Suprapubic skin (tissue), 4 donors: ENCODE measurements at regions not wholly inside any gene's neighbourhood (a gene's known extent, or its start where the extent isn't known, plus 50 kb on each side); places are given as distances from the start of the nearest gene placed in this dataset.

ENCODE experiments used
- DNase-seq, 2 donors: peaks; one replicate each; pipeline ENCODE4 v3.0.0-alpha.2; 2019; ENCODE audit warnings: low spot score in 2 of 2
- H3K27ac ChIP-seq: fragments of 200-600 bp; sonication (generic); one replicate; pipeline ENCODE4 v1.5.1; 2019
- H3K27me3 ChIP-seq: fragments of 200-600 bp; sonication (generic); one replicate; pipeline ENCODE4 v1.5.1; 2019
- H3K36me3 ChIP-seq: fragments of 200-600 bp; sonication (generic); one replicate; pipeline ENCODE4 v1.5.1; 2019
- H3K4me1 ChIP-seq: fragments of 200-600 bp; sonication (generic); one replicate; pipeline ENCODE4 v1.5.1; 2019
- H3K4me3 ChIP-seq: fragments of 200-600 bp; sonication (generic); one replicate; pipeline ENCODE4 v1.5.1; 2019; ENCODE audit warnings: mild to moderate bottlenecking
- H3K9me3 ChIP-seq: fragments of 200-600 bp; sonication (generic); one replicate; pipeline ENCODE4 v1.5.1; 2019
- CTCF ChIP-seq, 2 donors: fragments of 200-600 bp in 1 of 2; fragments of 450-650 bp in 1 of 2; sonication (generic) in 1 of 2; IDR thresholded peaks; one replicate each; pipeline ENCODE4 v1.5.1; 2016 to 2019; ENCODE audit warnings: antibody characterized with exemption in 2 of 2, mild to moderate bottlenecking in 1 of 2, moderate library complexity in 1 of 2
- EP300 ChIP-seq: sonication (generic); formaldehyde crosslinking; IDR thresholded peaks from one replicate; pipeline ENCODE4 v1.6.1; 2017; ENCODE audit warnings: antibody characterized with exemption
- POLR2A ChIP-seq, 2 donors: fragments of 450-650 bp; IDR thresholded peaks; one replicate each; pipeline ENCODE4 v1.6.1; 2017; ENCODE audit warnings: antibody characterized with exemption in 2 of 2, mild to moderate bottlenecking in 2 of 2, moderate library complexity in 2 of 2
- POLR2AphosphoS5 ChIP-seq, 3 donors: sonication (generic); formaldehyde crosslinking; IDR thresholded peaks; one replicate each; pipeline ENCODE4 v1.6.1; 2017; ENCODE audit warnings: antibody characterized with exemption in 3 of 3

- Histone ChIP-seq H3K4me3 (no peak overlapping the region), H3K36me3 (no peaks in the 10 kb centered on the region), H3K9me3 (no peaks in the 10 kb centered on the region), H3K27me3 (no peaks in the 10 kb centered on the region), H3K27ac (no peak overlapping the region), H3K4me1 (peaks cover 9% of the 10 kb centered on the region)
- DNase-seq, result no peak
- no peak for TF ChIP-seq EP300
- TF ChIP-seq CTCF (IDR thresholded peaks at IDR 0.05), result no peak
- TF ChIP-seq POLR2A (IDR thresholded peaks at IDR 0.05), result no peak
- no peak for TF ChIP-seq POLR2AphosphoS5 (IDR thresholded peaks at IDR 0.05)
Observed at GRCh38 chr3:101042996-101043686, 49.9 kb upstream of the ABI3BP start.
